ENCODE measurements at regions not wholly inside any gene's neighbourhood (a gene's known extent, or its start where the extent isn't known, plus 50 kb on each side); places are given as distances from the start of the nearest gene placed in this dataset.

- TF ChIP-seq, protein P1, sequence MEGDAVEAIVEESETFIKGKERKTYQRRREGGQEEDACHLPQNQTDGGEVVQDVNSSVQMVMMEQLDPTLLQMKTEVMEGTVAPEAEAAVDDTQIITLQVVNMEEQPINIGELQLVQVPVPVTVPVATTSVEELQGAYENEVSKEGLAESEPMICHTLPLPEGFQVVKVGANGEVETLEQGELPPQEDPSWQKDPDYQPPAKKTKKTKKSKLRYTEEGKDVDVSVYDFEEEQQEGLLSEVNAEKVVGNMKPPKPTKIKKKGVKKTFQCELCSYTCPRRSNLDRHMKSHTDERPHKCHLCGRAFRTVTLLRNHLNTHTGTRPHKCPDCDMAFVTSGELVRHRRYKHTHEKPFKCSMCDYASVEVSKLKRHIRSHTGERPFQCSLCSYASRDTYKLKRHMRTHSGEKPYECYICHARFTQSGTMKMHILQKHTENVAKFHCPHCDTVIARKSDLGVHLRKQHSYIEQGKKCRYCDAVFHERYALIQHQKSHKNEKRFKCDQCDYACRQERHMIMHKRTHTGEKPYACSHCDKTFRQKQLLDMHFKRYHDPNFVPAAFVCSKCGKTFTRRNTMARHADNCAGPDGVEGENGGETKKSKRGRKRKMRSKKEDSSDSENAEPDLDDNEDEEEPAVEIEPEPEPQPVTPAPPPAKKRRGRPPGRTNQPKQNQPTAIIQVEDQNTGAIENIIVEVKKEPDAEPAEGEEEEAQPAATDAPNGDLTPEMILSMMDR (IDR thresholded peaks at IDR 0.05): no peak
- no peak for TF ChIP-seq POLR2A (IDR thresholded peaks at IDR 0.05)
Observed at GRCh38 chr2:46239847-46240181, 57.4 kb upstream of the EPAS1 start.

All from adrenal gland (tissue), 5 donors.